Kidney (tissue), 13 donors: ENCODE measurements at regions not wholly inside any gene's neighbourhood (a gene's known extent, or its start where the extent isn't known, plus 50 kb on each side); places are given as distances from the start of the nearest gene placed in this dataset.

Source experiments
- DNase-seq, 5 donors: peaks; one replicate each; pipeline ENCODE4 v3.0.0-alpha.2; 2013 to 2020
- FAIRE-seq: peaks from 2 replicates; lab custom pipeline; 2012; peaks lifted over from hg19 to GRCh38; lab: Jason Lieb, UNC
- H3K27ac ChIP-seq, 2 donors: one replicate each; pipeline ENCODE4 v1.7.0; 2013; ENCODE audit warnings: low read depth in 2 of 2, low read length in 2 of 2, inconsistent platforms in 1 of 2
- H3K27me3 ChIP-seq: one replicate; pipeline ENCODE4 v1.7.1; 2013; ENCODE audit warnings: low read length, inconsistent platforms; ENCODE audit not compliant: control insufficient read depth, insufficient read depth
- H3K36me3 ChIP-seq, 3 donors: one replicate each; pipeline versions ENCODE4 v1.7.0 to v1.7.1; 2013; ENCODE audit warnings: low read length in 3 of 3, control low read depth in 1 of 3, inconsistent platforms in 1 of 3; ENCODE audit not compliant: insufficient read depth in 3 of 3, control insufficient read depth in 2 of 3
- H3K4me1 ChIP-seq, 3 donors: one replicate each; pipeline versions ENCODE4 v1.7.0 to v1.7.1; 2013; ENCODE audit warnings: low read length in 3 of 3, inconsistent platforms in 1 of 3, low read depth in 1 of 3; ENCODE audit not compliant: control insufficient read depth in 2 of 3, insufficient read depth in 2 of 3
- H3K4me3 ChIP-seq, 3 donors: one replicate each; pipeline versions ENCODE4 v1.7.0 to v1.8.1; 2013; ENCODE audit warnings: low read length in 3 of 3, control low read depth in 1 of 3, inconsistent platforms in 1 of 3
- H3K9ac ChIP-seq, 3 donors: one replicate each; pipeline versions ENCODE4 v1.7.0 to v1.7.1; 2013; ENCODE audit warnings: low read length in 3 of 3, control low read depth in 1 of 3, inconsistent platforms in 1 of 3
- H3K9me3 ChIP-seq, 3 donors: one replicate each; pipeline versions ENCODE4 v1.7.0 to v1.7.1; 2013; ENCODE audit warnings: low read length in 3 of 3, control low read depth in 1 of 3, inconsistent platforms in 1 of 3; ENCODE audit not compliant: control insufficient read depth in 2 of 3, insufficient read depth in 1 of 3
- CTCF ChIP-seq: IDR thresholded peaks from 3 replicates; pipeline ENCODE4 v1.5.1; 2012; ENCODE audit warnings: mild to moderate bottlenecking, moderate library complexity, borderline replicate concordance; ENCODE audit not compliant: insufficient read depth; ENCODE audit errors: extremely low read depth
- intact Hi-C: fragments of 100-400 bp; cut with DNase I; formaldehyde crosslinking; loops from one replicate; pipeline ENCODE4 v1.11.1; 2022
- donor health status: control.
- donor health status: control.
- donor health status: control.
- donor health status: control.
- donor health status: control.
- donor health status: DM: yes; HTN: yes; CAD: no.
- donor health status: Normal renal cell carcinoma (clear cell type).

DNA sequence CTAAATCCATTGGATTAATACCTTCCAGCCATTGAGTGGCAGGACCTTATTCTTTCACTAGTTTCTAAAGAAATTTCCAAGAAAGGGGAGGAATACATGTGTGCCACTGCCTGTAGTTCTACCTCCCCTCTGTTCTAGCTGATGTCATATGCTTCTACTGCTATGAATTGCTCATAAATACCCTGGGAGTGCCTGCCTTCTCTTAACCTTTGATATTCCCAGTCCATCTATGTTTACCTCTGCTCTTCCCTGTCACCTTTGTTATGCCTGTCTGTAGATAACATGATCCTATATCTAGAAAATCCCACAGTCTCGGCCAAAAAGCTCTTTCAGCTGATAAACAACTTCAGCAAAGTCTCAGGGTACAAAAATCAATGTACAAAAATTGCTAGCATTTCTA lies 486.9 kb upstream of the ARRDC4 start:
- no peak for DNase-seq
- H3K4me3 ChIP-seq = no peak overlapping the region
- TF ChIP-seq CTCF = no peak
- no peak overlapping the region for H3K9ac ChIP-seq
- no peak overlapping the region for H3K27ac ChIP-seq
- no peaks in the 10 kb centered on the region for H3K27me3 ChIP-seq
- H3K4me1 ChIP-seq = no peaks in the 10 kb centered on the region
- no peaks in the 10 kb centered on the region for H3K36me3 ChIP-seq
- intact Hi-C loops = no loop called here
- peaks cover 0 to 2% (median under 1%) of the 10 kb centered on the region in 3 donors for H3K9me3 ChIP-seq
- no peak for FAIRE-seq

GRCh38 chr15:97479957-97480356 lies 480.5 kb upstream of the ARRDC4 start:
- Histone ChIP-seq H3K27me3 (no peaks in the 10 kb centered on the region), H3K27ac (no peak overlapping the region), H3K9me3 (peaks cover 0 to 1% (median 0%) of the 10 kb centered on the region in 3 donors), H3K36me3 (no peaks in the 10 kb centered on the region), H3K4me1 (no peaks in the 10 kb centered on the region), H3K4me3 (no peak overlapping the region), H3K9ac (no peak overlapping the region)
- TF ChIP-seq CTCF = no peak
- FAIRE-seq = no peak
- DNase-seq = no peak
- intact Hi-C loops = no loop called here

DNA sequence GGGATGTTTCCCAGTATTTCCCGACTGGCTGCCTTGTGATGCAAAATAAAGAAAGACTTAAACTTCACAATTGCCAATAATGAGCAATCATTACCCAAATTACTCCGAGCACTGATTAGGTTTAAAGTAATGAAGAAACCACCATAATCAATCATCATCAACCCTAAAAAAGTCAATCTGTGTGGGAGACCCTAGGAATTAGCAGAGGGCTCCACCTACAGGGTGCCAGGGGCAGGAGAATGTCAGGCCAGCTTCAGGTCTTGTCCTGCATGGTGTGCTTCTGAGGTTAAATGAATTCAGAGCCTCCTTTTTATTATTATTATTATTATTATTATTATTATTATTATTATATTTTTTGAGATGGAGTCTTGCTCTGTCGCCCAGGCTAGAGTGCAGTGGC lies 478.0 kb upstream of the ARRDC4 start:
- H3K27me3 ChIP-seq = no peaks in the 10 kb centered on the region
- H3K4me3 ChIP-seq = no peak overlapping the region
- H3K9me3 ChIP-seq = peaks cover 0 to 1% (median 0%) of the 10 kb centered on the region in 3 donors
- DNase-seq (peak in 3 of 5 donors; percentile 22 to 36 (median 31)), FAIRE-seq (no peak)
- H3K4me1 ChIP-seq = no peaks in the 10 kb centered on the region
- H3K27ac ChIP-seq = no peak overlapping the region
- H3K9ac ChIP-seq = no peak overlapping the region
- no peaks in the 10 kb centered on the region for H3K36me3 ChIP-seq
- no peak for TF ChIP-seq CTCF
- intact Hi-C loops = no loop called here

DNA sequence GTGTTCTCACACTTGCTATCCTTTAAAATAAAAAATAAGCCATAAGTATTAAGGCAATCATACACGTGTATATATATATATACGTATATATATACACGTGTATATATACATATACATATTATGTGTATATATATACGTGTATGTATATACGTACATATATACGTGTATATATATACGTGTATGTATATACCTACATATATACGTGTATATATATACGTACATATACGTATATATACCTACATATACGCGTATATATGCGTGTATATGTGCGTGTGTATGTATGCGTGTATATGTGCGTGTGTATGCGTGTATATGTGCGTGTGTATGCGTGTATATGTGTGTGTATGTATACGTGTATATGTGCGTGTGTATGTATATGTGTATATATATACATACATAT lies 477.3 kb upstream of the ARRDC4 start:
- no peak overlapping the region for H3K27ac ChIP-seq
- TF ChIP-seq CTCF = no peak
- H3K9me3 ChIP-seq = peaks cover 0 to 1% (median 0%) of the 10 kb centered on the region in 3 donors
- H3K9ac ChIP-seq = no peak overlapping the region
- intact Hi-C loops = no loop called here
- no peaks in the 10 kb centered on the region for H3K27me3 ChIP-seq
- no peak for DNase-seq
- no peaks in the 10 kb centered on the region for H3K36me3 ChIP-seq
- H3K4me1 ChIP-seq = no peaks in the 10 kb centered on the region
- H3K4me3 ChIP-seq = no peak overlapping the region
- FAIRE-seq = no peak
